Stimulated activated CD8-positive, alpha-beta memory T cell treated with anti-CD3 and anti-CD28 coated beads, Interleukin-4, amount 100 ng/mL, for 48 hours (primary cell): ENCODE measurements at regions not wholly inside any gene's neighbourhood (a gene's known extent, or its start where the extent isn't known, plus 50 kb on each side); places are given as distances from the start of the nearest gene placed in this dataset.
"Not testable (repeated sequence)": the region's sequence is repeated elsewhere in the genome, so short reads cannot be mapped to it uniquely, and the experiment has no call there.

Experiments
- DNase-seq: peaks from one replicate; pipeline ENCODE4 v3.0.0-alpha.2; 2020

GRCh38 chr4:170949084-170949483 is 859.3 kb upstream of the AADAT start:
- no peak for DNase-seq

- no peak for DNase-seq
Measured at GRCh38 chr4:170940043-170940724, 850.4 kb upstream of the AADAT start.

GRCh38 chr4:170938588-170938987 is 848.8 kb upstream of the AADAT start:
- DNase-seq, result no peak

GRCh38 chr4:170931321-170931720 is 841.6 kb upstream of the AADAT start:
- no peak for DNase-seq

- no peak for DNase-seq
Measured at GRCh38 chr4:170888660-170889059, 798.9 kb upstream of the AADAT start.

GRCh38 chr4:170887396-170887795 is 797.6 kb upstream of the AADAT start:
- no peak for DNase-seq

GRCh38 chr4:170884969-170885570 is 795.3 kb upstream of the AADAT start:
- DNase-seq, result no peak

- DNase-seq, result not testable (repeated sequence)
Measured at GRCh38 chr4:170881646-170882045, 791.9 kb upstream of the AADAT start.

- no peak for DNase-seq
Measured at GRCh38 chr4:170875868-170876267, 786.1 kb upstream of the AADAT start.

GRCh38 chr4:170872794-170873193 is 783.0 kb upstream of the AADAT start:
- DNase-seq, result no peak

GRCh38 chr4:170868170-170868569 is 778.4 kb upstream of the AADAT start:
- no peak for DNase-seq

- no peak for DNase-seq
Measured at GRCh38 chr4:170854097-170854496, 764.3 kb upstream of the AADAT start.

- peak; percentile 41 for DNase-seq
Measured at GRCh38 chr4:170853422-170854021, 763.8 kb upstream of the AADAT start.

GRCh38 chr4:170849969-170850368 is 760.2 kb upstream of the AADAT start:
- no peak for DNase-seq

- no peak for DNase-seq
Measured at GRCh38 chr4:170827562-170828274, 738.0 kb upstream of the AADAT start.

GRCh38 chr4:170818786-170819185 is 729.0 kb upstream of the AADAT start:
- DNase-seq, result no peak

- no peak for DNase-seq
Measured at GRCh38 chr4:170805352-170805751, 715.6 kb upstream of the AADAT start.

- DNase-seq, result no peak
Measured at GRCh38 chr4:170804930-170805329, 715.2 kb upstream of the AADAT start.

- DNase-seq, result no peak
Measured at GRCh38 chr4:170803492-170803891, 713.7 kb upstream of the AADAT start.

GRCh38 chr4:170801771-170802170 is 712.0 kb upstream of the AADAT start:
- no peak for DNase-seq

- no peak for DNase-seq
Measured at GRCh38 chr4:170794525-170794924, 704.8 kb upstream of the AADAT start.

- DNase-seq, result not testable (repeated sequence)
Measured at GRCh38 chr4:170788540-170789051, 698.8 kb upstream of the AADAT start.

GRCh38 chr4:170777663-170778062 is 687.9 kb upstream of the AADAT start:
- DNase-seq, result no peak

GRCh38 chr4:170776983-170777382 is 687.2 kb upstream of the AADAT start:
- no peak for DNase-seq
